ENCODE measurements at regions not wholly inside any gene's neighbourhood (a gene's known extent, or its start where the extent isn't known, plus 50 kb on each side); places are given as distances from the start of the nearest gene placed in this dataset.

GRCh38 chr1:208866386-208866955 is 622.3 kb upstream of the PLXNA2 start:
- no peak for DNase-seq

GRCh38 chr1:208868554-208868953 is 624.4 kb upstream of the PLXNA2 start:
- DNase-seq, result no peak

GRCh38 chr1:208874915-208875314 is 630.7 kb upstream of the PLXNA2 start:
- no peak for DNase-seq

- DNase-seq, result no peak
These were observed 634.8 kb upstream of the PLXNA2 start for GRCh38 chr1:208879022-208879421.

- no peak for DNase-seq
These were observed 636.4 kb upstream of the PLXNA2 start for GRCh38 chr1:208880433-208881100.

- no peak for DNase-seq
These were observed 640.9 kb upstream of the PLXNA2 start for GRCh38 chr1:208885060-208885459.

- no peak for DNase-seq
These were observed 641.5 kb upstream of the PLXNA2 start for GRCh38 chr1:208885650-208886049.

GRCh38 chr1:208888376-208888775 is 644.2 kb upstream of the PLXNA2 start:
- DNase-seq, result no peak

GRCh38 chr1:208892147-208892546 is 648.0 kb upstream of the PLXNA2 start:
- DNase-seq, result no peak

GRCh38 chr1:208893251-208893650 is 649.1 kb upstream of the PLXNA2 start:
- DNase-seq, result no peak

GRCh38 chr1:208895181-208895580 is 651.0 kb upstream of the PLXNA2 start:
- DNase-seq, result no peak

- no peak for DNase-seq
These were observed 651.6 kb upstream of the PLXNA2 start for GRCh38 chr1:208895820-208896219.

GRCh38 chr1:208896768-208897167 is 652.6 kb upstream of the PLXNA2 start:
- no peak for DNase-seq

- DNase-seq, result no peak
These were observed 655.3 kb upstream of the PLXNA2 start for GRCh38 chr1:208899438-208899837.

- DNase-seq, result no peak
These were observed 659.2 kb upstream of the PLXNA2 start for GRCh38 chr1:208903251-208903905.

GRCh38 chr1:208907790-208908189 is 663.6 kb upstream of the PLXNA2 start:
- DNase-seq, result no peak

- no peak for DNase-seq
These were observed 665.1 kb upstream of the PLXNA2 start for GRCh38 chr1:208909011-208909984.

- no peak for DNase-seq
These were observed 666.0 kb upstream of the PLXNA2 start for GRCh38 chr1:208910161-208910560.

- DNase-seq, result peak; percentile 44
These were observed 666.2 kb upstream of the CAMK1G start for GRCh38 chr1:208917281-208917680.

- no peak for DNase-seq
These were observed 665.8 kb upstream of the CAMK1G start for GRCh38 chr1:208917723-208918122.

- no peak for DNase-seq
These were observed 665.4 kb upstream of the CAMK1G start for GRCh38 chr1:208918160-208918559.

- DNase-seq, result no peak
These were observed 664.1 kb upstream of the CAMK1G start for GRCh38 chr1:208919371-208919770.

GRCh38 chr1:208921259-208921658 is 662.3 kb upstream of the CAMK1G start:
- no peak for DNase-seq
